Mammary epithelial cell (primary cell): ENCODE measurements at regions not wholly inside any gene's neighbourhood (a gene's known extent, or its start where the extent isn't known, plus 50 kb on each side); places are given as distances from the start of the nearest gene placed in this dataset.

Experiments used
- EZH2 ChIP-seq: IDR thresholded peaks from 2 replicates; pipeline ENCODE4 v1.6.1; 2012; ENCODE audit warnings: low read length, inconsistent platforms, borderline replicate concordance
- TF ChIP-seq, protein P1 (sequence below), 2 donors: IDR thresholded peaks in 1 of 2; conservative IDR thresholded peaks in 1 of 2; 2 replicates each; pipeline ENCODE4 v1.5.1; 2011 to 2012; ENCODE audit warnings: inconsistent platforms in 2 of 2, low read length in 2 of 2, mild to moderate bottlenecking in 2 of 2, control low read depth in 1 of 2, low read depth in 1 of 2; ENCODE audit not compliant: insufficient read depth in 1 of 2; ENCODE audit errors: extremely low read depth in 1 of 2

DNA sequence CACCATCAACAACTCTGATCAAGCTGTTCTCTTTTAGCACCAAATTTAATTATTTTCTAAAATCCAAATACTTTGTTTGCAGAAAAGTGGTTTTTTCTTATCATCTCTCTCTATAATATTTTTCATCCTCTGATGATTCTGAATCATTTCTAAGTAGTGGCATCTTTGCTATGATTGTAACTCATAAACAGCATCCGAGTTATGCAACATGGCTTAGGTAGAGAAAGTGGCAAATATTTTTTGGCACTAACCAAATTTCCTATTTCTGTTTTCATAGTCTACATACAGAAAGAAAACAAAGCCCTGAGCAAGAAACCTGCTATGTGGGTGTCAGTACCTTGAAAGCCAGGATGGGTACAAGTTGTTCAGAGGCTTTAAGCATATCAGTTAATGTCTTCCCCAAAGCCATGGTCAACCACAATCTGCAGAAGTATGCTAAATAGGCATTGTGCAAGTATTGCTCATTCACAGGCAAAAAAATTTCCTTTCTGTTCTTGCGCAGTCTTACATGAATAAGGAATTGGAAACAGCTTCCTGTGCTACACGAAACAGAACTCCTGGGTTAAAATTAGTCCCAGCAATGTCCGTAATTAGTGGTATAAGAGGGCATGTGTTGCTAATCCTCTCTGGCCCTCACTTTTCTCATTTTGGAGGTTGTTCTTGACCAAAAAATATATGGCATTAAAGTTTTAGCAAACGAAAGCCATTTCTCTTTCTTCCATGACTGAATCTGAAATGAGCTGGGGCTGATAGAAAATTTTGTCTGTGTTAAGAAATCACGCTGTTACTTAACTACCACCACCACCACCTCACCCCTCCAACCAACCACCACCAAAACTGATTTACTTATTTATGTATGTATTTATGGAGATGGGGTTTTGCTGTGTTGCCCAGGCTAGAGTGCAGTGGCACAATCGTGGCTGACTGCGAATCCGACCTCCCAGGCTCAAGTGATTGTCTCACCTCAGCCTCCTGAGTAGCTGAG, 325.6 kb upstream of the MAGI2 start:
- TF ChIP-seq, protein P1, sequence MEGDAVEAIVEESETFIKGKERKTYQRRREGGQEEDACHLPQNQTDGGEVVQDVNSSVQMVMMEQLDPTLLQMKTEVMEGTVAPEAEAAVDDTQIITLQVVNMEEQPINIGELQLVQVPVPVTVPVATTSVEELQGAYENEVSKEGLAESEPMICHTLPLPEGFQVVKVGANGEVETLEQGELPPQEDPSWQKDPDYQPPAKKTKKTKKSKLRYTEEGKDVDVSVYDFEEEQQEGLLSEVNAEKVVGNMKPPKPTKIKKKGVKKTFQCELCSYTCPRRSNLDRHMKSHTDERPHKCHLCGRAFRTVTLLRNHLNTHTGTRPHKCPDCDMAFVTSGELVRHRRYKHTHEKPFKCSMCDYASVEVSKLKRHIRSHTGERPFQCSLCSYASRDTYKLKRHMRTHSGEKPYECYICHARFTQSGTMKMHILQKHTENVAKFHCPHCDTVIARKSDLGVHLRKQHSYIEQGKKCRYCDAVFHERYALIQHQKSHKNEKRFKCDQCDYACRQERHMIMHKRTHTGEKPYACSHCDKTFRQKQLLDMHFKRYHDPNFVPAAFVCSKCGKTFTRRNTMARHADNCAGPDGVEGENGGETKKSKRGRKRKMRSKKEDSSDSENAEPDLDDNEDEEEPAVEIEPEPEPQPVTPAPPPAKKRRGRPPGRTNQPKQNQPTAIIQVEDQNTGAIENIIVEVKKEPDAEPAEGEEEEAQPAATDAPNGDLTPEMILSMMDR (conservative IDR thresholded peaks at IDR 0.05 in 1 of 2, IDR thresholded peaks at IDR 0.05 in 1 of 2; ENCODE audit: extremely low read depth in 1 of 2, insufficient read depth in 1 of 2, low read depth in 1 of 2, low read length in 2 of 2) = no peak
- no peak for TF ChIP-seq EZH2
